ENCODE measurements at regions not wholly inside any gene's neighbourhood (a gene's known extent, or its start where the extent isn't known, plus 50 kb on each side); places are given as distances from the start of the nearest gene placed in this dataset.

DNA sequence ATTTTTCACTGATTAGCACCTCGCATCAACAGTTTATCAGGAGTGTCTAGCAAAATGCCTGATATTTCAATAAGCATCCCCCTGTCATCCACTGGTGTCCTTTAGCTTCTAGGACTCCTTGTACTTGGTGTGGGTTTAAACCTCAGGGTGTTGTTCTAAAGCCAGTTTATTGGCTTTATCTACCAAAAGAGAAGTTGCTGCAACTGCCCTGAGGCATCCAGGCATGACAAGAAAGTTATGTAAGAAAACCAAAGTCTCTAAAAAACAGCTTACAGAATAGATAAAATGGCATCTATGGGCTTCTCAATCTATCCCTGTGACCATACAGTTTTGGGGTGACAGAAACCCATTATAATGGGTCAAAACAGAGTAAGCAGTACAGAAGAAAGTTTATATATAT, 120.3 kb upstream of the ZNF91 start:
- TF ChIP-seq, protein P1, sequence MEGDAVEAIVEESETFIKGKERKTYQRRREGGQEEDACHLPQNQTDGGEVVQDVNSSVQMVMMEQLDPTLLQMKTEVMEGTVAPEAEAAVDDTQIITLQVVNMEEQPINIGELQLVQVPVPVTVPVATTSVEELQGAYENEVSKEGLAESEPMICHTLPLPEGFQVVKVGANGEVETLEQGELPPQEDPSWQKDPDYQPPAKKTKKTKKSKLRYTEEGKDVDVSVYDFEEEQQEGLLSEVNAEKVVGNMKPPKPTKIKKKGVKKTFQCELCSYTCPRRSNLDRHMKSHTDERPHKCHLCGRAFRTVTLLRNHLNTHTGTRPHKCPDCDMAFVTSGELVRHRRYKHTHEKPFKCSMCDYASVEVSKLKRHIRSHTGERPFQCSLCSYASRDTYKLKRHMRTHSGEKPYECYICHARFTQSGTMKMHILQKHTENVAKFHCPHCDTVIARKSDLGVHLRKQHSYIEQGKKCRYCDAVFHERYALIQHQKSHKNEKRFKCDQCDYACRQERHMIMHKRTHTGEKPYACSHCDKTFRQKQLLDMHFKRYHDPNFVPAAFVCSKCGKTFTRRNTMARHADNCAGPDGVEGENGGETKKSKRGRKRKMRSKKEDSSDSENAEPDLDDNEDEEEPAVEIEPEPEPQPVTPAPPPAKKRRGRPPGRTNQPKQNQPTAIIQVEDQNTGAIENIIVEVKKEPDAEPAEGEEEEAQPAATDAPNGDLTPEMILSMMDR (IDR thresholded peaks at IDR 0.05) = no peak
- intact Hi-C loops (cut with micrococcal nuclease) = no loop called here
- ATAC-seq (no peak), DNase-seq (no peak)
- no peak overlapping the region for H3K4me3 ChIP-seq (ENCODE audit: low read length)
- no peaks in the 10 kb centered on the region for H3K4me1 Mint-ChIP-seq
- no peak overlapping the region for H3K4me3 Mint-ChIP-seq
- peaks cover 13 to 21% of the 10 kb centered on the region in 2 donors for H3K9me3 Mint-ChIP-seq
- H3K9me3 ChIP-seq (ENCODE audit: control insufficient read depth, insufficient read depth, low read length) = peaks cover 10% of the 10 kb centered on the region
- no peaks in the 10 kb centered on the region for H3K4me1 ChIP-seq (ENCODE audit: control insufficient read depth, insufficient read depth, low read length)
- no peak overlapping the region for H3K27ac Mint-ChIP-seq
- no peaks in the 10 kb centered on the region for H3K36me3 ChIP-seq (ENCODE audit: control insufficient read depth, insufficient read depth, low read length)
- H3K27ac ChIP-seq (ENCODE audit: low read length) = no peak overlapping the region
- H3K27me3 Mint-ChIP-seq (ENCODE audit: low read depth in 2 of 2) = no peaks in the 10 kb centered on the region
- H3K27me3 ChIP-seq (ENCODE audit: control insufficient read depth, insufficient read depth, low read length) = no peaks in the 10 kb centered on the region
- H3K36me3 Mint-ChIP-seq = no peaks in the 10 kb centered on the region
- 92% methylated on average over 1 of the region's 1 CpG for WGBS (ENCODE audit: insufficient coverage)

- H3K4me3 ChIP-seq (ENCODE audit: low read length) = no peak overlapping the region
- no peak overlapping the region for H3K4me3 Mint-ChIP-seq
- peaks cover 15% of the 10 kb centered on the region for H3K9me3 ChIP-seq (ENCODE audit: control insufficient read depth, insufficient read depth, low read length)
- TF ChIP-seq, protein P1 (IDR thresholded peaks at IDR 0.05) = no peak
- H3K27ac Mint-ChIP-seq = no peak overlapping the region
- H3K4me1 ChIP-seq (ENCODE audit: control insufficient read depth, insufficient read depth, low read length) = no peaks in the 10 kb centered on the region
- 93% methylated on average over 24 of the region's 24 CpGs for WGBS (ENCODE audit: insufficient coverage)
- H3K36me3 Mint-ChIP-seq = peaks cover 5% of the 10 kb centered on the region
- H3K27me3 Mint-ChIP-seq (ENCODE audit: low read depth in 2 of 2) = no peaks in the 10 kb centered on the region
- no peak for ATAC-seq
- H3K9me3 Mint-ChIP-seq = peaks cover 7 to 16% of the 10 kb centered on the region in 2 donors
- no peaks in the 10 kb centered on the region for H3K27me3 ChIP-seq (ENCODE audit: control insufficient read depth, insufficient read depth, low read length)
- DNase-seq = no peak
- no peak overlapping the region for H3K27ac ChIP-seq (ENCODE audit: low read length)
- H3K4me1 Mint-ChIP-seq = no peaks in the 10 kb centered on the region
- H3K36me3 ChIP-seq (ENCODE audit: control insufficient read depth, insufficient read depth, low read length) = no peaks in the 10 kb centered on the region
- intact Hi-C loops (cut with micrococcal nuclease) = no loop called here
Measured at GRCh38 chr19:23512151-23512925, 117.1 kb upstream of the ZNF91 start.

DNA sequence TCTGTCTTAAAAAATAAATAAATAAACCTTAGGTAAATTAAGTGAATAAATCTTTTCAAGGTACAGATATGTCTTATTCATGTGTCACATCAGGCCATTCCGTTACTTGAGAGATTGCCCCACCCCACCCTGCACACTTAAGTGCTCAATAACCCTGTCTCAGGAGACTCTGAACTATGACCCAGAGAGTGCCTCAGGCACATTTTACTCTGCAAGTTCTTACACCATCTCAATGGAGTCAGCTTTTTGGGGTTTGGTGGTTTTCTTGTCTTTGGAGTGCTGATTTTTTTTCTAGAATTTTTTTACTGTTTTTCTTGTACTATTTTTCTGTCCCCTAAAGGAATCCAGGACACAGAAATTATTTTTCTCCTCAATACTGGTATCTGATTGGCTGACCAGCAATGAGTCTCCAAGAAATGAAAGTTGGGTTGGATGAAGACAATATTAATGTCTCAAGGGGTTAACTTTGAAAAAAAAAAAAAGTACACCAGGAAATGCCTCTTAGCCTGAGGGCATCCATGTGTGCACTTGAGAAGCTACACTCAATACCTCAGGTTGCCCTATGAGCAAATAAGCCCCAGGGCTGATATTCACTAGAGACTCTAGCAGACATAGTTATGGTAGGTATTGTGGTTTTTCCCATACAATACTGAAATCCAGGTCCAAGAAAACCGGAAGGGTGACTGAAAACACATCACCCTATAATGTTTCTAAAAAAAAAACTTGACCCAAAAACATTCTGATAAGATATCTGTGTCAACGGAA, 114.6 kb upstream of the ZNF91 start:
- DNase-seq = no peak
- peaks cover 12% of the 10 kb centered on the region for H3K9me3 ChIP-seq (ENCODE audit: control insufficient read depth, insufficient read depth, low read length)
- H3K4me3 Mint-ChIP-seq = no peak overlapping the region
- H3K4me3 ChIP-seq (ENCODE audit: low read length) = no peak overlapping the region
- ATAC-seq = no peak
- no peaks in the 10 kb centered on the region for H3K27me3 ChIP-seq (ENCODE audit: control insufficient read depth, insufficient read depth, low read length)
- peaks cover 6% of the 10 kb centered on the region for H3K36me3 Mint-ChIP-seq
- H3K4me1 Mint-ChIP-seq = no peaks in the 10 kb centered on the region
- H3K27me3 Mint-ChIP-seq (ENCODE audit: low read depth in 2 of 2) = no peaks in the 10 kb centered on the region
- H3K27ac Mint-ChIP-seq = no peak overlapping the region
- TF ChIP-seq, protein P1 (IDR thresholded peaks at IDR 0.05) = no peak
- peaks cover 6 to 13% of the 10 kb centered on the region in 2 donors for H3K9me3 Mint-ChIP-seq
- 91% methylated on average over 1 of the region's 3 CpGs for WGBS (ENCODE audit: insufficient coverage)
- H3K36me3 ChIP-seq (ENCODE audit: control insufficient read depth, insufficient read depth, low read length) = no peaks in the 10 kb centered on the region
- intact Hi-C loops (cut with micrococcal nuclease) = no loop called here
- H3K4me1 ChIP-seq (ENCODE audit: control insufficient read depth, insufficient read depth, low read length) = no peaks in the 10 kb centered on the region
- no peak overlapping the region for H3K27ac ChIP-seq (ENCODE audit: low read length)
